Right ventricle myocardium inferior (tissue), 1 donor: ENCODE measurements at regions not wholly inside any gene's neighbourhood (a gene's known extent, or its start where the extent isn't known, plus 50 kb on each side); places are given as distances from the start of the nearest gene placed in this dataset.

Experiments used
- ATAC-seq: fragments of 200-7000 bp; cut with Tn5 transposase; one replicate; pipeline ENCODE4 v1.9.1; 2020; ENCODE audit warnings: mild to moderate bottlenecking, moderate library complexity
- DNase-seq: peaks from one replicate; pipeline ENCODE4 v3.0.0; 2021; ENCODE audit errors: missing footprints
- intact Hi-C: fragments of 100-400 bp; cut with DNase I; formaldehyde crosslinking; loops from one replicate; pipeline ENCODE4 v1.11.0; 2022
- donor health status: DM: no; HTN: yes; CAD: no; lungs with severe emphysema.

DNA sequence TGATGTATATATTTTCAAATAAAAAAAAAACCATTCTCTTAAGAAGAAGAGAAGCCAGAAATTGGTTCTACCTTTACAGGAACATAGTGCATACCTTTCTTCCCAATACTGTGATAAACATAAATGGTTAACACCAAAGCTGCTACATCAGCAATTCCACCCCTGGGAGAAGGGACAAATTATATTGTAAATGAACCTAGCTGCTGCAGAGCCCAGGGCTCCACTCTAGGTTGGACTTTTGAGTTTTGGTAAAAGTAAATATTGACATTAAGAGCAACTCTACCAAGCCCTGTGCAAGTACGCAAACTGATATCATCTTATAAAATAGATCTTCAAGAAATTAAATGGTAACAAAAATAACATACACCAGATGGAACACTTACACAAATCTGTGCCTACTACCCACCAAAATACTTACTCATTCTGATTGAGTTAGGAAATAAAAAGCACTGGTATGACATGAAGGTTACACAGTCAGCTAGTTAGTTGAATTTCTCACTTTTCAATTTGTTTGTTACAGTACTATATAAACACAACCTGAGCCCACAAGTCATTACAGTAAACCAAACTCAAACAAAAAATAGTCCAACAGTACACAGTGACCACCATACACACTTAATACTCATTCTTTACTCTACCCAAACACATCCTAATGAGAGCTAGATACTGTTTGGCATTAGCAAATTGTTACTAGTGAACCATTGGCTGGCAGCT lies 223.3 kb upstream of the HEY2 start:
- intact Hi-C loops = no loop called here
- ATAC-seq = no peak
- DNase-seq = no peak

DNA sequence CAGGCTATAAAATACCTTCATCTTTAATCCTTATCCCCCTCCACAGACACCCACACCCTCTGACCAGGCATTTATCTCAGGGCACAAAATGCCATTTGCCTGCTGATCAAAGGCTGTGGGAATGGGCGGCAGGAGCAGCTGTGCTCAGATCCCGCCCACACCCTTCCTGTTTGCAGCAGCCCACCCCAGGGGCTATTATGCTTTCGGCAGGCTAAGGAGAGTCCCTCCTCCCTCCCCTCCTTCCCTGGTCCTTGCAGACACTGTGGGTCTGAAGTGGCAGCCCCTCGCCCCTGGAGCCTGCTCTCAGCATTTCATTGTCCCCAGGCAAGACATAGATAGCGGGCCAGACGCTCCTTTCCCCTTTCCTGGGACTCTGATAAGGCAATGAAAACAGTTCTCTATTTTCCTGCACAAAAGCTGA lies 220.8 kb upstream of the HEY2 start:
- DNase-seq = no peak
- intact Hi-C loops = no loop called here
- ATAC-seq = no peak

DNA sequence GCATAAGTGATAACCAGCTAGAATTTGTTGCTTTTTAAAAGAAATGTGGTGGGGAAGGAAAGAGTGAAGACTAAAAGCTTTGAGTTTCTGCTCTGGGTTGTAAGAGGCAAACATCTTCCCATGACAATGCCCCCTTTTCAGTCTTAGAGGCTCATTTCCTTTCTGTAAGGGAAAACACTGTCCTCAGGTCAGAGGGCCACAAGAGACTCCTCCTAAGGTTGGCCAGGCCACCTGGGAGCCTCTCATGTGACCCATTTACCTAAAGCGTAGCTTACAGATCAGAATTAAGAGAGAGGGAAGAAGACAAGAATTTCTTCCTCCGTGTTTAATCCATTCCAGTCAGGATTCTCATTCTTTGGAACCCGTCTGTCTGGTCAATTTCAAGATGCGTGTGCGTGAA lies 220.4 kb upstream of the HEY2 start:
- ATAC-seq = no peak
- DNase-seq = no peak
- intact Hi-C loops = no loop called here

DNA sequence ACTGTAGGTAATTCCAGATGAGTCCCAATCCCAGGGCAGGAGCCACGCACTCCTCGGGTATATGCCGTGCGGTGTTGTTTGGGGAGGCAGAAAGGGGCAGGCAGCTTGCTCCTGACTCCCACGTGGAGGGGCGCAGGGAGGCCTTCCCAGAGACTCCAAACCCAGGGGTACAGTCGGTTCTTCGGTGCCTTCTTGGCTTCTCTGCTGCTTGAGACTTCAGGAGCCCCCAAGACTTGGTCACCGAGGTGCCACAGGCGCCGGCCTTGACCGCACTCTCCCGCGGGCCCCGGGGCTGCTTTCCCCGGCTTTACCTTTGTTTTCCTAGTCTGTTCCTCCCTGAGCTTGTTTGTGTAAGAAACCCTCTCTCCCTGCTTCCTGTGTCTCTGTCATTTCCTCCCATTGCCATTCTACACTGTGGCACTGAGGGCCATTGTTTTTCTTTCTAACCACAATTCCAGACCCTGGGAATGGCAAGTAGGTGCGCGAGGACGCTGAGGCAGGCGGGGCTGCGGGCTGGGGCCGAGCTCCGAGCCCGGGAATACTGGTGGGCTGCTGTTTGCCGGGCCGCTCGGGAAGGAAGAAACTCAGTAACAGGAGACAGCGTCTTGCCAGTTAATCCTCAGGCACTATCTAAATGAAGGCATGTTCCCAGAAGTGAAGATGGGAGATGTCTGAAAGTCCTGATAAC lies 215.6 kb upstream of the HEY2 start:
- intact Hi-C loops = no loop called here
- no peak for DNase-seq
- ATAC-seq = no peak

DNA sequence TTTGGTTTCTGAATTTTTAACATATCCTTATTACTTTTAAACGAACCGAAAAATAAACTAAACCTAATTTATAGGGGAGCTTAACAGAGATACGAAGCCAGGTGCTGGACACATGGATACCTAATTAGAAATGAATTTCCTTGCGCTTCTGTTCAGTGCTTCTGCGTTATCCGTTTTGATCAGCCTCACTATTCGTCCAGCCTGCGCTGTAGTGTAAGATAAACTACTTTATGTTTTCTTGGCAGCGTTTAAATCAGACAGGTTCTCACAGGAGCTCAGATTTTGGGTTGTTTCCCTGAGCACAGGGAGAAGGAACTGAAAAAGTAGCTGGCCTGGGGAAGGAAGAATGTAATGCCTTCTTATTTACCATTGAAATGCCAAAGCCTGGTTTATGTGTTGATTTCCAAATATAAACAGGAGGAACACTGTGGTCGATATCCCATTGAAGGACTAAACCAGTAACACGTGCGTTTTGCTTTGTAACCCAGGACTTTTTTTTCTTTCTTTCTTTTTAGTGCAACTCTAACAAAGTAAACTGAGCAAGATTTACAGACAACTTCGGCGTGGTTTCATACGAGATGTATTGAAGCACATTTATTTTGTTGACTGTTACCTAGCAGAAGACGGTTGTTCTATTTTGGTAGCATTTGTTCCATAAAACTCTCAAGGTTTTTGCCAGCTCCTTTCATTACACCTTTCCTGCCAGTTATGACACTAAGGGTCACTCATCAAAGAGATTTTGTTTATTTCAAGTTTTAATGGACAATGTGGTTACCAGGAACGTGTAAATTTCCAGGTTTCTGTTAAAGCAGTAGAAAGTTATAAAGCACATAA lies 214.8 kb upstream of the HEY2 start:
- ATAC-seq (no peak), DNase-seq (no peak)
- intact Hi-C loops = loop anchor here (5.0 kb wide), 2 partner anchors 53 to 218 kb away; no protein-coding TSS in a partner anchor

DNA sequence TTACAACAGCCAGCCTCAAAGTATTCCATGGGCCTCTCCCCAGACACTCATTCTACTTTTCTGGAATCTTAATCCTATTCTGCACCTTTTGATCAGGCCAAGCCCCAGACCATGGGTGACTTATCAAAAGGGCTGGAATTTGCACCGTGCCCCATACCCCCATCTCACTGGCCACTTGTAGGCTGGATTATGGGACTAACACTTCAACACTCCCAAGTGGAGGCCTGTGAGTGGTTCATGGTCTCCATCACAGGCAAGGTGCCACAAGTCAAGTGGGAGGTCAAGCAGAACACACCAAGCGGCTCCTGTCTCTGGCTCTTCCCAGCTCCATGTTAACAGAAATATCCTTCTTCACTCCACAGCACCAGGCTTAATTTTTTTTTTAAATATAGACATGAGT lies 212.3 kb upstream of the HEY2 start:
- ATAC-seq = peak; percentile 81
- DNase-seq = no peak
- intact Hi-C loops = loop anchor here (5.0 kb wide), 2 partner anchors 50 to 215 kb away; no protein-coding TSS in a partner anchor

DNA sequence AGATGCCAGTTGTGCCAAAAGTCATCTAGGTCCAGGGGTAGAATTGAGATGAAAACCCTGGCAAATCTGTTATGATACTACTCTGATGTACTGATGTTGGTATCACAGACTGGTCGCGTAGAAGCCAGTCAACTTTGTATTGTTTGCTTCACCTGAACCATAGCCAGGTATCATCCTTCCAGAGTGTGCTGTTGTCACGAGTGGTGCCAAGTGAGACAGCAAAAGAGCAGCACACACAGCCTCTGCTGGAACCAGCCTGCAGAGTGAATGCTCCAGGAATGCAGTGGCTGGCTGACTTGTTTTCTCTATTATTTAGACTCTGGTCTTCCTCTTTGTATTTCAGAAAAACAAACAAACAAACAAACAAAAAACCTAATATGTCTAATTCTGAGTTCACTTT lies 209.5 kb upstream of the HEY2 start:
- DNase-seq = no peak
- intact Hi-C loops = loop anchor here (5.0 kb wide), 3 partner anchors 37 to 212 kb away; no protein-coding TSS in a partner anchor
- no peak for ATAC-seq

DNA sequence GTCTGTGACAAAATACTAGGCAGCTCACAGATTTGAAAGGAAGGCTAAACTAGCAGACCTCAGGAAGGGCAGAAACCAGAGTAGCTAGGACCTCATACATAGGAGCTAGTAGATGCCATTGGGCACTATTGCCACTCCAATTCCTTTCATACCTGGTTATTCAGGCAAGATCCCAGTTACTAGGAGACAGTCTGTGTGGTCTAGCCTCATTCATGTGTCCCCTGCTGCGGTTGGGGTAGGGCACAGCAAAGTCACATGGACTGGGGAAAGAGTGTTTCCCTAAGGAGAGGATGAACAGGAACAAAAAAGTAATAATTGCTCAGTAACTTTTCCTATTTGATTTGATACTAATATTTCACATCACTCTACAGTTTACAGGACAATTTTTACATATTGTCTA lies 204.6 kb upstream of the HEY2 start:
- DNase-seq = no peak
- intact Hi-C loops = loop anchor here (5.0 kb wide), 1 partner anchor 32 kb away; no protein-coding TSS in a partner anchor
- ATAC-seq = no peak

DNA sequence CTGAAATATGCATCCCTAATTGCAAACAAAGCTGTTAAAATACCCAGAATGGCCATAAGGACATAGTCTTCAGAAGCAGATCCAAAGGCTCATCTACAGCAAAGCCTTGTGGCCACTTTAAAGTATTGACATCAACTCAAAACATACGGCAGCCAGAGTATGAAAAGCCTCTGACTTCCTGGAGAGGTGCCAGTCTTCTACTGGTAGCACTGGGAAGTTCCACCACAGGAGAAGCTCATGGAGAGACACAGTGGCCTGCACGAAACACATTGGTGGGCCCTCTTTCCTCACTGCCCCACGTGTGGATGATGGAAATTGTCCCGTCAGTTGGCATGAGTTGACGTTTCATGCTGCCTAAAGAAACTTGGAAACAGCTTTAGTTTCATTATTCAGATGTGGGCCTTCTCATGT lies 202.6 kb upstream of the HEY2 start:
- ATAC-seq (peak; percentile 54), DNase-seq (no peak)
- intact Hi-C loops = no loop called here

DNA sequence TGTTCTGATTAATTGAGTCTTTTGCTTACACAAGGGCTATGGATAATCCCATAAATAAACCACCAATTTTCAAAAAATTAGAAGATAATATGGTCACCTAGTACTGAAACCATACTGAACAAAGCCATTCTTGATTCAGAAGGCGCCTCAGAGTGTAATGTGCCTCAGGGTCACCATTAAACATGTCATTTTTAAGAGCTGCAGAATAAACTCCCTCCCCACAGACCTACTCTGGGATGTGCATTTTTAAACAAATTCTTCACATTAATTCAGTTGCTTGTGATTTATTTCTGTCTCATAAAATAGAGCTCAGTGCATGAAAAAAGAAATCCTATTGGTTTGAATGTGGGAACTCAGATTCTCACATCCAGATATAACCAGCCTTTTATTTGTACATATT lies 202.1 kb upstream of the HEY2 start:
- intact Hi-C loops = no loop called here
- DNase-seq (no peak), ATAC-seq (no peak)

DNA sequence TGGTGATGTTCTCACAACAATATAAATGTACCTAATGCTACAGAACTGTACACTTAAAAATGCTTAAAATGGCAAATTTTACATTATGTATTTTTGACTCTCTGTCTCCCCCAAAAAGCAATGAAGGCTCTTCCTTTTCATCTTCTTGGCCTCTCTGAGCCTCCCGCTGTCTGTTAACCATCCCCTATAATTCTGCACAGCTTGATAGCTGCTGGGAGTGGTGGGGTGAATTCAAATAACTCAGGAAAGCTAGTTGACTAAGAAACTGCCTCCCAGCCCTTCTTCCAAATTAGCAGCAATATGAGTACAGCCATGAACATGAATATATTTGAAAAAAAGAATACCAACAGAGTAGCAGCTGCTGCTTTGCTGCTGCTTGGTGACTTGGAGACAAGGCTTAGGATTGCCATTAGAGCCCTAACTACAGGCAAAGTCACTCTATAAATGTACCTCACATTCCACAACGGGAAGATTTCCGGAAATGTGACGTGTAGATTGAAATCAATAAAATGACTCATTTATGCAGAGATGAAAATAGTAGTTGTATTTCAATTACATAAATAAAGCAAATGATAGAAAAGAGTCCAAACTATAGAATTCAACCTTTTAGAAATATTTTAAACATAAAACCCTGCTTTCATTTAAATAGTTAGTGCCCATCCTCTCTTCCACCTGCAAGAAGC lies 200.1 kb upstream of the HEY2 start:
- DNase-seq = no peak
- ATAC-seq = no peak
- intact Hi-C loops = no loop called here

DNA sequence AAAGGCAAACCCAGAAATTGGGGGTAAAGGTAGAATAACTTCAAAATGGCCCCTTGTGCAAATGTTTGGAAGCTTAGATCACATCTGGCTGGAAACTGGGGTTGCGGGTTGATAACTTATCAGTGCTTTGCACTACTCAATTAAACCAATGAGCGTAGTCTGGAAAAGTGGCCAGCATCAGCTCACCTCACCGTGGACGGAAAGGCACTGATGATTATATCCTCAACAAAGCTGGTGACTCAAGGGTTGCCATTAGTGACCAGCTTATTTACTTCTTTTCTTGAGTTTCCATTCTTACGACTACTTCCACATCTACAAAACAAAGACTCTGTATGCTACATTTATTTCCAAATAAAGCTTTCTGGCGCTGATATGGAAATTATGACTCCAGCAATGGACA lies 198.5 kb upstream of the HEY2 start:
- no peak for ATAC-seq
- no peak for DNase-seq
- intact Hi-C loops = no loop called here

DNA sequence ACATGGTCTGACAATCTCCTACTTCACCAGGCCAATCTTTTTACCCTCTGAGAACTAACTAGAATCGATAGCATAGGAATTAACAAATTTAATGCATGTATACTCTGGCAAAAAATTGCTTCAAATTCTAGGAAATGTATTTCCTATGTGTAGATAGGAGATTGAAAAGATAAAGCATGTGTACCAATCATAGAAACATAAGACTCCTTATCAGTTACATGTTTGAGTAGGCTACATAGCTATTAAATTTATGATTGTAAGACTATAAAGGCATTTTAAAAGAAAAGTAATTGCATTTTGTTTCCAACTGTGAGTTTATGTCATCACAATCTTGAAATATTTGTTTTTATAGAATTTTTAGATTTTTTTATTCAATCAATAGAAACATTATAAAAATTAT lies 196.6 kb upstream of the HEY2 start:
- intact Hi-C loops = no loop called here
- ATAC-seq (no peak), DNase-seq (no peak)

DNA sequence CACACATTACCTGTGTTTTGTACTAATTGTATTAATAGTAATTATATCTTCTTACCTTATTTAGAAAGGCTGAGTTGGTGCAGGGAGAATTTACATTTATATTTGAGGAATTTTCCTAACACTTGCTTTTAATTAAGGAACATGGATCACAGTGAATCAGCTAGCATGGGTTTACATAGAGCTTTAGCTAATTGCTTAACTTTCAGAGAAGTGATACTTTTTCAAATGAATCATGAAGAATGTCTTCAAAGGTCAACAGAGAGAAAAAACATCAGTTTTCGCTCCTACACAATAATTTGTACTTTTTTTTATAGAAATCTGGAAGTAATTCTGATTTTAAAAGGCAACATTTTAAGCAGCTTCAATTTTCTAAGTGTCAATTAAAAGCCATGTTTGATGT lies 195.0 kb upstream of the HEY2 start:
- ATAC-seq (no peak), DNase-seq (no peak)
- intact Hi-C loops = no loop called here

DNA sequence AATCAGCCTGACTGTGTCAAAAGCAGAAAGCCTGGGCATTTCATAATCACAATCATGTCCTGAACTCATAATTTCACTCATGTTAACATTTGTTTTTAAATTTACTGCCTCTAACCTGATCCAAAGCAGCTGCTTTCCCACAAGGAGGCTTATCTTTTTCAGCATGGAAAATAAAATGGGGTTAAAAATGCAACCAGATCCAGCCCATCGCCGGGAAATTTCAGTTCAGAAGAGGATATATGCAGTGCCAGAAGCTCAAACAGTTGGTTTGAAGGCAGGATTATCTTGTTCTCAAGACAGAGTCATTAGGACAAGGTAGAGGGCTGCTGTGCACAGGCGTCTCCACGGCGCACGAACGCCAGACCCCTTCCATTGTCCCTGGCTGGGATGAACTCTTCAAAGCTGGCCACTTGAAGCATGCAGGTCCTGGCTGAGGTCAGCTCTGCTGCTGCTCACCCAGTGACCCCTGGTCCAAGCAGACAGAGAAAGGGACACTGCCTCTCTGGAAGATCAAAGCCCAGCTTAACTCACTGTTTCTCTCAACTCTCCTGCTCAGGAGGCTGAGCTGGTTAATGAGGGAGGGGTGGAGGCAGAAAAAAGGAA lies 191.1 kb upstream of the HEY2 start:
- no peak for DNase-seq
- ATAC-seq = peak; percentile 5
- intact Hi-C loops = no loop called here

DNA sequence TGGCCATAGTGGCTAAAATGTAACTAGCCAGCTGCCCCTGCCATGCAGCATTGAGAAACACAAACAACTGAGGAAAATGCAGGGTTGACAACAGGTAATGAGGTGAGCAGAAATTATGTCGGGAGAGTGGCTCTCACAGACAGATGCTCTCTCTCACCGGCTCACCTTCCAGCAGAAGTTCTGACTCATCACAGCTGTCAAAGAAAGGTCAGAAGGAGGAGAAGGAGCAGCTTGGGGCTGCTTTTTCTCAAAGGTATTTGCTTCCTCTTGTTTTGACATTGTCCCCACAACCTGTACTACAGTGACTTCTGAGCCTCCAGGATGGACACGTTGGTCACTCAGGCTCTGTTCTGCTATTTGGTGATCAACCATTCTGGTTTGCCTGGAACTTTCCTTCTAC lies 190.5 kb upstream of the HEY2 start:
- no peak for DNase-seq
- ATAC-seq = no peak
- intact Hi-C loops = no loop called here

DNA sequence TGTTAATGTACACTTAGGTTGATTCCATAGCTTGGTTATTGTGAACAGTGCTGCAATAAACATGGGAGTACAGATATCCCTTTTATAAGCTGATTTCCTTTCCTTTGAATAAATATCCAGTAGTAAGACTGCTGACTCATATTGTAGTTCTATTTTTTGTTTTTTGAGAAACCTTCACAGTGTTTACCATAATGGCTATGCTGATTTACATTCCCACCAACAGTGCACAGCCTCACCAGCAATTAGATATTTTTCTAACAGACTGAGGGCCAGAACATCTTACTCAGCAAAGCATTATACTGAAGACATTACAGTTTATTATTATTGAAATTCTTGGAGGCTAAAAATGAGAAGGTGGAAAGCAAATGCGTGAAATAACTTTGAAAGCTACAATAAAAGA lies 187.3 kb upstream of the HEY2 start:
- intact Hi-C loops = no loop called here
- ATAC-seq = no peak
- no peak for DNase-seq

DNA sequence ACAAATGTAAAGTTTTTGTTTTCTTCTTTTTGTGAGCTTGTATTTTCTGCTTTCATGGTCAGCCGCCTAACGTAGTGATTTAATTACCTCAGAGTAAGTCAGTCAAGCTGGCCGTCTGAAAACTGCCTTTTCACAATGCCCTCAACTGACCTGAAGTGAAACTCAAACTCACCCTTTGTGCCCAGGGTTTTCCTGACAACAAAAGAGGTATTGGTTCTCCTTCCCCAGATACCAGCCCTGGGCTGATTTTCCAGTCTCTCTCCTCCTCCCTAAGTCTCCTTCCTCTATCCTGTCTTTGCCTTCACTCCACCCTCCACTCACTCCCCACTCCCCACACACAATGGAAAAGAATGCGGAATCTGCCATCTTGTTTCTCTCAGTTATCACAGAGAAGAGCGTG lies 184.5 kb upstream of the HEY2 start:
- DNase-seq (no peak), ATAC-seq (no peak)
- intact Hi-C loops = no loop called here

DNA sequence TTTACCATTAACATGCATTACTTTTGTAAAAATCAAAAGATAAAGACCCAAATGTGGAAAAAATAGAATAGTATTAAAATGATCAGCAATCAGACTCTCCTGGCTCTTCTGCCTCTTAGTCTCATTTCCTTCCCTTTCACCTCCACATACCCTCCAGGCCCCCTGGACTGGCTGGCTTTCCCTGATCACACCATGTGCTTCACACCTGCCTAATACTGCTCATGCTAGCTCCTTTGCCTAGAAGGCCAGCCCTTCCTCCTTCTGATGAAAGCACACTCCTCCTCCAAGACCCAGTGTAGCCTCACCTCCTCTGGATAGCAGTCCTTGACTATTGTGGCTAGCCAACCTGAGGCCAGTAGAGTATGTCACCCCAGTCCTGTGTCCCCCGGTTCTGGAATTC lies 182.0 kb upstream of the HEY2 start:
- intact Hi-C loops = no loop called here
- DNase-seq (no peak), ATAC-seq (no peak)
